ENCODE measurements at regions not wholly inside any gene's neighbourhood (a gene's known extent, or its start where the extent isn't known, plus 50 kb on each side); places are given as distances from the start of the nearest gene placed in this dataset.

- DNase-seq: no peak
Measured at GRCh38 chr2:48108455-48108854, 202.2 kb upstream of the FBXO11 start.

- no peak for DNase-seq
Measured at GRCh38 chr2:48109491-48110204, 203.3 kb upstream of the FBXO11 start.

GRCh38 chr2:48110492-48110891, 204.0 kb upstream of the FOXN2 start:
- no peak for DNase-seq

GRCh38 chr2:48112911-48113680, 201.4 kb upstream of the FOXN2 start:
- DNase-seq: no peak

- no peak for DNase-seq
Measured at GRCh38 chr2:48113767-48114166, 200.7 kb upstream of the FOXN2 start.

- no peak for DNase-seq
Measured at GRCh38 chr2:48114256-48114655, 200.2 kb upstream of the FOXN2 start.

GRCh38 chr2:48116497-48116896, 198.0 kb upstream of the FOXN2 start:
- no peak for DNase-seq

GRCh38 chr2:48118895-48119294, 195.6 kb upstream of the FOXN2 start:
- DNase-seq: no peak

- DNase-seq: no peak
Measured at GRCh38 chr2:48120112-48120511, 194.4 kb upstream of the FOXN2 start.

GRCh38 chr2:48120759-48121242, 193.7 kb upstream of the FOXN2 start:
- no peak for DNase-seq

- DNase-seq: no peak
Measured at GRCh38 chr2:48122166-48122565, 192.3 kb upstream of the FOXN2 start.

GRCh38 chr2:48124592-48124991, 189.9 kb upstream of the FOXN2 start:
- no peak for DNase-seq

- no peak for DNase-seq
Measured at GRCh38 chr2:48126162-48126561, 188.3 kb upstream of the FOXN2 start.

GRCh38 chr2:48127612-48128191, 186.8 kb upstream of the FOXN2 start:
- DNase-seq: no peak

- DNase-seq: no peak
Measured at GRCh38 chr2:48129293-48129950, 185.1 kb upstream of the FOXN2 start.

- no peak for DNase-seq
Measured at GRCh38 chr2:48131539-48132270, 182.8 kb upstream of the FOXN2 start.

- no peak for DNase-seq
Measured at GRCh38 chr2:48132271-48132625, 182.2 kb upstream of the FOXN2 start.

- DNase-seq: no peak
Measured at GRCh38 chr2:48134704-48135103, 179.8 kb upstream of the FOXN2 start.

GRCh38 chr2:48135797-48136196, 178.7 kb upstream of the FOXN2 start:
- no peak for DNase-seq

GRCh38 chr2:48137829-48138228, 176.7 kb upstream of the FOXN2 start:
- no peak for DNase-seq

GRCh38 chr2:48138898-48139297, 175.6 kb upstream of the FOXN2 start:
- no peak for DNase-seq

- no peak for DNase-seq
Measured at GRCh38 chr2:48140586-48140985, 173.9 kb upstream of the FOXN2 start.

GRCh38 chr2:48144777-48145176, 169.7 kb upstream of the FOXN2 start:
- DNase-seq: peak; percentile 43
